Stomach (tissue), 8 donors: ENCODE measurements at regions not wholly inside any gene's neighbourhood (a gene's known extent, or its start where the extent isn't known, plus 50 kb on each side); places are given as distances from the start of the nearest gene placed in this dataset.

ENCODE experiments used
- DNase-seq, 2 donors: peaks; one replicate each; pipeline versions ENCODE4 v3.0.0 to v3.0.0-alpha.2; 2013 to 2019
- H3K27ac ChIP-seq, 5 donors: fragments of 200-600 bp in 4 of 5; sonication (generic) in 4 of 5; one replicate each; pipeline ENCODE4 v1.5.1; 2013 to 2019; ENCODE audit warnings: mild to moderate bottlenecking in 1 of 5, moderate library complexity in 1 of 5
- H3K27me3 ChIP-seq, 3 donors: fragments of 200-600 bp; sonication (generic); one replicate each; pipeline ENCODE4 v1.5.1; 2017 to 2019; ENCODE audit warnings: mixed run types in 1 of 3
- H3K36me3 ChIP-seq, 4 donors: fragments of 200-600 bp; sonication (generic); 1 replicate in 3 of 4; 2 replicates in 1 of 4; pipeline ENCODE4 v1.5.1; 2016 to 2019
- H3K4me1 ChIP-seq, 4 donors: fragments of 200-600 bp; sonication (generic); one replicate each; pipeline ENCODE4 v1.5.1; 2016 to 2019
- H3K4me3 ChIP-seq, 4 donors: fragments of 200-600 bp; sonication (generic) in 3 of 4; one replicate each; pipeline ENCODE4 v1.5.1; 2016 to 2019; ENCODE audit warnings: mild to moderate bottlenecking in 1 of 4
- H3K9me3 ChIP-seq, 4 donors: fragments of 200-600 bp; sonication (generic); one replicate each; pipeline ENCODE4 v1.5.1; 2016 to 2019
- CTCF ChIP-seq, 7 experiments: fragments of 450-650 bp in 4 of 7; fragments of 200-600 bp in 3 of 7; sonication (generic) in 3 of 7; IDR thresholded peaks; one replicate each; pipeline ENCODE4 v1.5.1; 2016 to 2019; ENCODE audit warnings: antibody characterized with exemption in 7 of 7, control low read depth in 2 of 7, mild to moderate bottlenecking in 1 of 7
- EP300 ChIP-seq: sonication (generic); formaldehyde crosslinking; IDR thresholded peaks from one replicate; pipeline ENCODE4 v1.6.1; 2017; ENCODE audit warnings: antibody characterized with exemption
- POLR2A ChIP-seq, 4 donors: fragments of 450-650 bp; IDR thresholded peaks; one replicate each; pipeline ENCODE4 v1.6.1; 2016; ENCODE audit warnings: antibody characterized with exemption in 4 of 4, control low read depth in 2 of 4, mild to moderate bottlenecking in 1 of 4, moderate library complexity in 1 of 4
- POLR2AphosphoS5 ChIP-seq, 3 donors: sonication (generic); formaldehyde crosslinking; IDR thresholded peaks; one replicate each; pipeline ENCODE4 v1.6.1; 2016; ENCODE audit warnings: antibody characterized with exemption in 3 of 3
- WGBS, 5 donors: extraction: QIAGEN DNeasy Blood & Tissue Kit in 3 of 5; methylation state at CpG; one replicate each; pipeline versions ENCODE4 v1.1.5 to v1.1.7; 2013 to 2018; 5-methylcytosine and 5-hydroxymethylcytosine counted together
- intact Hi-C: fragments of 100-400 bp; cut with DNase I; formaldehyde crosslinking; loops from one replicate; pipeline ENCODE4 v1.15.1; 2023; ENCODE audit warnings: low total_unique reads
- donor health status: healthy with polysubstance abuse.
- donor health status: Bipolar disorder and iron deficiency.
- donor health status: healthy.

- Histone ChIP-seq H3K4me3 (no peak overlapping the region), H3K4me1 (peaks cover 0 to 16% (median 8%) of the 10 kb centered on the region in 4 donors), H3K36me3 (no peaks in the 10 kb centered on the region), H3K9me3 (no peaks in the 10 kb centered on the region), H3K27me3 (no peaks in the 10 kb centered on the region), H3K27ac (no peak overlapping the region)
- no peak for DNase-seq
- intact Hi-C loops, result no loop called here
- no peak for TF ChIP-seq POLR2AphosphoS5 (IDR thresholded peaks at IDR 0.05)
- no peak for TF ChIP-seq POLR2A (IDR thresholded peaks at IDR 0.05)
- no peak for TF ChIP-seq EP300
- TF ChIP-seq CTCF (IDR thresholded peaks at IDR 0.05), result no peak
- WGBS, 5 donors, result 80 to 94% (median 90%) methylated on average over 8 of the region's 8 CpGs
Observed at GRCh38 chr15:95948411-95948810, 382.1 kb upstream of the NR2F2 start.

- H3K4me3 ChIP-seq, result no peak overlapping the region
- H3K4me1 ChIP-seq, result no peaks in the 10 kb centered on the region
- H3K27me3 ChIP-seq, result no peaks in the 10 kb centered on the region
- H3K36me3 ChIP-seq, result no peaks in the 10 kb centered on the region
- H3K9me3 ChIP-seq, result peaks cover 0 to 10% (median 0%) of the 10 kb centered on the region in 4 donors
- TF ChIP-seq EP300 (no peak), CTCF (IDR thresholded peaks at IDR 0.05) (no peak), POLR2AphosphoS5 (IDR thresholded peaks at IDR 0.05) (no peak), POLR2A (IDR thresholded peaks at IDR 0.05) (no peak)
- no peak overlapping the region for H3K27ac ChIP-seq
- WGBS, 5 donors, result 77 to 86% (median 82%) methylated on average over 4 of the region's 4 CpGs
- DNase-seq, result no peak
- intact Hi-C loops, result loop anchor here (10.0 kb wide), 1 partner anchor 62 kb away; no protein-coding TSS in a partner anchor
Observed at GRCh38 chr15:95953032-95953431, 377.5 kb upstream of the NR2F2 start.

- no peak for TF ChIP-seq POLR2A (IDR thresholded peaks at IDR 0.05)
- no peak for TF ChIP-seq CTCF (IDR thresholded peaks at IDR 0.05)
- TF ChIP-seq EP300, result no peak
- no peak for TF ChIP-seq POLR2AphosphoS5 (IDR thresholded peaks at IDR 0.05)
- intact Hi-C loops, result loop anchor here (10.0 kb wide), 1 partner anchor 57 kb away; no protein-coding TSS in a partner anchor
- no peaks in the 10 kb centered on the region for H3K27me3 ChIP-seq
- WGBS, 5 donors, result 73 to 81% (median 76%) methylated on average over 7 of the region's 7 CpGs
- no peak overlapping the region for H3K4me3 ChIP-seq
- no peaks in the 10 kb centered on the region for H3K4me1 ChIP-seq
- H3K27ac ChIP-seq, result no peak overlapping the region
- peaks cover 0 to 20% (median 0%) of the 10 kb centered on the region in 4 donors for H3K9me3 ChIP-seq
- H3K36me3 ChIP-seq, result no peaks in the 10 kb centered on the region
- peak in 1 of 2 donors; percentile 20 for DNase-seq
Observed at GRCh38 chr15:95957861-95958260, 372.6 kb upstream of the NR2F2 start.

GRCh38 chr15:95958382-95958781 lies 372.1 kb upstream of the NR2F2 start:
- no peak overlapping the region for H3K4me3 ChIP-seq
- intact Hi-C loops, result loop anchor here (10.0 kb wide), 1 partner anchor 56 kb away; no protein-coding TSS in a partner anchor
- no peaks in the 10 kb centered on the region for H3K4me1 ChIP-seq
- DNase-seq, result peak in 1 of 2 donors; percentile 23
- no peak for TF ChIP-seq CTCF (IDR thresholded peaks at IDR 0.05)
- peaks cover 0 to 20% (median 0%) of the 10 kb centered on the region in 4 donors for H3K9me3 ChIP-seq
- H3K36me3 ChIP-seq, result no peaks in the 10 kb centered on the region
- no peak overlapping the region for H3K27ac ChIP-seq
- no peaks in the 10 kb centered on the region for H3K27me3 ChIP-seq
- 21 to 58% (median 29%) methylated on average over 5 of the region's 5 CpGs for WGBS, 5 donors
